Activated CD4-positive, alpha-beta T cell treated with anti-CD3 and anti-CD28 coated beads, Interleukin-10, Interleukin-2, amounts not matched to agents 100 ng/mL and 50 ng/mL, durations not matched to agents 16 hours and 8 hours (primary cell): ENCODE measurements at regions not wholly inside any gene's neighbourhood (a gene's known extent, or its start where the extent isn't known, plus 50 kb on each side); places are given as distances from the start of the nearest gene placed in this dataset.

Source experiments
- DNase-seq: peaks from one replicate; pipeline ENCODE4 v3.0.0-alpha.2; 2020

GRCh38 chr11:92626624-92627023 lies 342.8 kb upstream of the MTNR1B start:
- no peak for DNase-seq

- DNase-seq, result peak; percentile 47
Observed at GRCh38 chr11:92627615-92628256, 341.7 kb upstream of the MTNR1B start.

GRCh38 chr11:92628401-92629292 lies 340.8 kb upstream of the MTNR1B start:
- DNase-seq, result no peak

GRCh38 chr11:92632495-92632894 lies 337.0 kb upstream of the MTNR1B start:
- DNase-seq, result no peak

- no peak for DNase-seq
Observed at GRCh38 chr11:92633820-92634219, 335.6 kb upstream of the MTNR1B start.

GRCh38 chr11:92636543-92637188 lies 332.8 kb upstream of the MTNR1B start:
- DNase-seq, result no peak

GRCh38 chr11:92638678-92639077 lies 330.8 kb upstream of the MTNR1B start:
- DNase-seq, result no peak

- no peak for DNase-seq
Observed at GRCh38 chr11:92642177-92642931, 327.1 kb upstream of the MTNR1B start.

GRCh38 chr11:92643827-92644226 lies 325.6 kb upstream of the MTNR1B start:
- no peak for DNase-seq

- no peak for DNase-seq
Observed at GRCh38 chr11:92644595-92645445, 324.6 kb upstream of the MTNR1B start.

GRCh38 chr11:92651159-92651558 lies 318.3 kb upstream of the MTNR1B start:
- no peak for DNase-seq

- DNase-seq, result no peak
Observed at GRCh38 chr11:92653454-92653853, 316.0 kb upstream of the MTNR1B start.

GRCh38 chr11:92656783-92657182 lies 312.7 kb upstream of the MTNR1B start:
- no peak for DNase-seq

- peak; percentile 4 for DNase-seq
Observed at GRCh38 chr11:92657226-92657625, 312.2 kb upstream of the MTNR1B start.

GRCh38 chr11:92658733-92659132 lies 310.7 kb upstream of the MTNR1B start:
- no peak for DNase-seq

- DNase-seq, result no peak
Observed at GRCh38 chr11:92659793-92660192, 309.7 kb upstream of the MTNR1B start.

- no peak for DNase-seq
Observed at GRCh38 chr11:92662601-92663360, 306.7 kb upstream of the MTNR1B start.

- no peak for DNase-seq
Observed at GRCh38 chr11:92663539-92663938, 305.9 kb upstream of the MTNR1B start.

GRCh38 chr11:92667486-92668152 lies 301.8 kb upstream of the MTNR1B start:
- DNase-seq, result no peak

- no peak for DNase-seq
Observed at GRCh38 chr11:92670308-92670890, 299.1 kb upstream of the MTNR1B start.
